ENCODE measurements at regions not wholly inside any gene's neighbourhood (a gene's known extent, or its start where the extent isn't known, plus 50 kb on each side); places are given as distances from the start of the nearest gene placed in this dataset.

DNA sequence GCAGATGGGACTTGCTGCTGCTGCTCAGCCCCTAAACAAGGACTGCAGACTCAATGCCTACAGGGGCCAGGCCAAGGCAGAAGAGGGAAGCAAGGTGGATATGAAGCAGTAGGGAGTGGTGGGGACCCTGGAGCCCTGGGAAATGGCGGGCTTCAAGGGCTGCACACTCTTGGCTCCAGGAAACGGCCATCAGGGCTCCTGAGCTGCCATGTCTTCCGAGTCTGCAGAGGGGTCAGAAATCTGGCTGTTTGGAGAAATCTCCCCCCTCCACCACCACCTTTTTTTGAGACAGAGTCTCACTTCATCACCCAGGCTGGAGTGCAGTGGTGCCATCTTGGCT is 169.1 kb downstream of the KATNIP start:
- DNase-seq (ENCODE audit: low spot score) = no peak

DNA sequence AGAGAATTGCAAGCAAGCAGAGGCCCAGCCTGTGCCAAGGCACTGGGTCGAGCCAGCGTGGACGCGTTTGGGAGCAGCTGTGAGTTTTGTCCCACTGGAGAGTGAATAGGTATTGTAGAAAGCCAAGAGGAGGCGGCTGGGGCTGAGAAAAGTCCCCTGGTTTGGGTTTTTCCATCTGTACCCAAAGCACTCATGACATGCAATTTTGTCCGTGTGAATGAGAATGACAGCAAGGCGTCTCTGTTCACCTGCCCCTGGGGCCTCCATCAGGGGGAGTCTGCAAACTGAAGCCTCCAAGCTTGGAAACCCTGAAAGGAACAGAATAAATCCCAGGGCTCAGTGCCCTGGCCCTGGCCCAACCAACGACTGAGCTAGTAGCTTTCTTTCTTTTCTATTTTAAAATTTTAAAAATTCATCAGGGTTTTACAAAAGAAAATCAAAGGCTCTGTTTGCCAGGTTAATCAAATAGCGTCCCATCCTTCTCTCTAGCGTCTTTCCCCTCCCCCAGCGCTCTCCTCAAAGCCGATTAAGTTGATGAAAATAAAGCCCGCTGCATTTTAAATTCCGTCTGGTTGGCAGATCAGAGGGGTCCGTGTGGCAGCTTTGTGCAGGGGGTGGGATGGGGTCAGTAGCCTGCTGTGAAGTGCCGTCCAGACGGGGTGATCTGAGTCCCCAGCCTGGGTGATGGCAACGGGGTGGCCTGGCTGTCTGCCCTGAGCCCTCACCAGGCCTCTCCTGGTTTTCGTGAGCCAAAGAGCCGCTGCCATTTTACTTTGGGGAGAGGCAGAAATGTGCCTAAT is 171.0 kb downstream of the KATNIP start:
- no peak for DNase-seq (ENCODE audit: low spot score)

GRCh38 chr16:27721531-27722181 is 171.7 kb downstream of the KATNIP start:
- peak; percentile 80 for DNase-seq (ENCODE audit: low spot score)

GRCh38 chr16:27722207-27722606 is 172.3 kb downstream of the KATNIP start:
- no peak for DNase-seq (ENCODE audit: low spot score)

DNA sequence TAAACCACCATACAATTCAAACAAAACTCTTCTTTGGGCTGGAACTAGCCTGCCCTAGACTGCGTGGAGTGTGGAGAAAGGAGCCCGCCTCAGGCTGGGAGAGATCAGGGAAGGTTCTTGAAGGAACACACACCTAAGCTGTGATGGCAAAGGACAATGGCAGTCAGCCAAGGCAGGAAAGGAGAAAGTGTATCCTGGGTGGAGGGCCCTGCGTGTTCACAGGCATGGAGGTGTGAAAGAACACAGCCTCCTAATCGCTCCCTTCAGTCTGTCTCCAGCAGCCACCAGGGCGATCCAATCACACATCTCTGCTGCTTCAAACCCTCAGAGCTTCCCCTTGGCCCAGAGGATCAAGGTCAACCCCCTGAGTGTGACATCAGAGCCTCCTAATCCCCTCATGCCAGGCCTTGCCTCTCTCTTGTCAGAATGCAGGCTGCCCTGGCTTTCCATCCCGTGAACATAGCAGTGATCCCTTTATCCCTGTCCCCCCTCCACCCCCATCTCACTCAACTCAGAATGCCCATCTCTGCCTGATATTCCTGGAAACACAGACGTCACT is 173.0 kb downstream of the KATNIP start:
- DNase-seq (ENCODE audit: low spot score) = no peak

DNA sequence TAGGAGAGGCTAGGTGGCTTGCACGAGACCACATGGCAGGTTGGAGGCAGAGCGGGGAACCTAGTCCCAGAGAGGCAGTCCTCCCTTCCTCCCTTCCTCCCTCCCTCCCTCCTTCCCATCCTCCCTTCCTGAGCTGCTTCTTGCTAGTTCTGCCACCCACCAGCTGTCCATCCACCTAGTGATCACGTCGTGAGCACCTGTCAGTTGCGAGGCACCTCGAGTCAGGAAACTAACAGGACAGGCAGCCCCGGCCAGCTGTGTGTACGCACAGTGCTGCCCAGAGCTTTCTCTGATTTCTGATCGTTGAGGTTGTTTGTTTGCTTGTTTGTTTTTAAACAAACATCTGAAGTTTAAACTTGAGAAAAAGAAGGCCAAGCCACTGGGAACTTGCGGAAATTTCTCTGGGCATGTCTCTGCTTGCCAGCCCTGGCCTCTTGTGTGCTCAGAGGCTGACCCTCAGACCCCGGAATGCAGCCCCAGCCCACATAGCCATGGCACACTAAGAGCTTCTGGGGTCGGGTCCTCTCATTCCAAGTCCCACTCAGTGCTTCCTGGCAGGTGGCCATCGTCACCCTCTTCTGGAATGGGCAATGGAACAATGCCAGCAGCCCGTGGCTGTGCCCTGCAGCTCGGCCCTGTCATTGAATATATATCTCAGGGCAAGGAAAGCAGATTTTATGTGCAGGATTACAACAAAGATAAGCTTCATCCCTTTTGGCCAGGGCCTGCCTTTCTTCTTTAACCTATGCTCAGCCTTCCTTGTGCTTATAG is 174.0 kb downstream of the KATNIP start:
- DNase-seq (ENCODE audit: low spot score) = no peak

DNA sequence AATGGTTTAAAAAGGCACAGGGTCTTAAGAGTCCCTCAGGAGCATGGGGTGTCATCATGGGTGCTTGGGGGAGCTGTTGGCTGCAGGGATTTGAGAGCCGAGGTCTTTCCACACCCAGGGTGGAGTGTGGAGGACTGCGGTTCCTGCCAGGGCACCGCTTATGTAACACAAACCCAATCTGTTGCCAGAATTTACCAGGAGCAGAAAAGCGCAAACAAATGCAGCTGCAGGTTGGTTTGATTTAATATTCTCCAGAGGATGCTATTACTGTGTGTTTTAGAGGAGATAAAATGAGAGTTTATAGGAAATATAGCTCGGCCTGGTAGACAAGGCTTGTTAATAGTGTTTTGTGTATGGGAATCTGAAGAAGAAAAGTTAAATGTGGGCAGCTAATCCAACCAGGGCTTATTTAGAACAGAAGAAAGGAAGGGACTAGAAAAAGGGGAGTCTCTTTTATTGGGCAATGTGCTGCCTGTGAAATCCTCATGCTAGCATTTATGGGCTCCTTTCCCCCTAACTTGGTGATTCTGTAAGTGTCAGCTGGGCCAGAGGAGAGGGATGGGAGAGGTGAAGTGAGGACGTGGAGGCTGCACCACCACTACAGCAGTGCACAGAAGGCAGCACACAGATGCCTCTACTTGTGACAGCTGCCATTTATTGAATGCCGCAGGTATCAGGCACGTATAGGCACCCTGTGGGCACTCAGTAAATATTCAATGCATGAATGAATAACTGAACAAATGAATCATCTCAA is 174.7 kb downstream of the KATNIP start:
- peak; percentile 30 for DNase-seq (ENCODE audit: low spot score)

DNA sequence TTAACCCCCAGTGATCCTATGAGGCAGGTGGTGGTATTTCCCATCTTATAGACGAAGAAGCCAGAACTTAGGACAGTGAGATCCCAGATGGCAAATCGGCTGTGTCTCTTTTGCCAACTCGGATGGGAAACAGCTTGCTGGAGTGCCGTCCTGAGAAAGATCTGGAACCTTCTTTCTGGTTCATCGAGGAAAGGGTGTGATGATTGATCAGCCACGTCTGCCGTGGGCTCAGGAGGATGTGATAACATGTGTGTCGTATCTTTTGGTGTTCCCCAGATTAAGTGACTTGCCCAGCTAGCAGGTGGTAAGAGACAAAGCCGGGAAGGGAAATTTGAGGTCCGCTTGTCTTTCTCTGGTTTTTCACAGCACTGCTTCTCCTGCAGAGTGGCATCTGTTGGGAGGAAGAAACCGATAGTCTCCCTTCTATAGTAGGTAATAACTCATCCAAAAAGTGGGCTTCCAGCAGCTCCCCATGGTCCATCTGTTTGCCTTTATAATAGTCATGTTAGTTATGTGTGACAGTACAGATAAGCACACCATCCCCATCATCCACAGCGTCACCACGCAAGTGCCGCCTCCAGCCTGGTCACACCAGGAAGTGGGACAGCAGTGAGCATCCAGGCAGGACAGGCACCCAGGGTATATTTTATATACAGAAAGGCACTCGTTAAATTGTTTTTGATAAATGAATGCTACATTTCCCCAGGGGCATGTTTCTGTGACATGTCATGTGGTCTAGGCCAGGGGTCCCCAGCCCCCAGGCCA is 175.5 kb downstream of the KATNIP start:
- DNase-seq (ENCODE audit: low spot score) = no peak

DNA sequence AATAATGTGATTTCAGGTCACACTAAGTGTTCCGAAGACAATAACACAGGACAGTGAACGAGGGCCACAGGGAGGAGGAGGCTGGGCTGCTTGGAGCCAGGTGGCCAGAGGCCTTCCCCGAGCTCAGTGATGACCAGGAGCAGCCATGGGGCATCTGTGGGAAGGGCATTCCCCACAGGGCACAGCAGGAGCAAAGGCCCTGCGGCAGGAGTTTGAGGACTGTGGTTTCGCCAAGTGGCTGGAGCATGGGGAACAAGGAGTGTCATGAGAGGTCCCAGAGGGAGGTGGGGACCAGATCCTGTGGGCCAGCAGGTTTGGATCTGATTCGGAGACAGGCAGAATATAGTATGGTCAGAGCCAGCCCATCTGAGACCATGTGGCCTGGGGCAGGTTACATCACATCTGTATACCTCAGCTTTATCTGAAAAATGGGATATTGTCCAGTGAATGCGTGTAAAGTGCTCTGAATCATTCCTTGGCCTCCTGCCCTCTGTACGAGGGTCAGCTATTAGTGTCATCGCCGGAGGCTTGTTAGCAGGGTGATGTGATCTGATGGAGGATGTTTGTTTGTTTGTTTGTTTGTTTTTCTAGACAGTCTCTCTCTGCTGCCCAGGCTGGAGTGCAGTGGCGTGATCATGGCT is 176.8 kb downstream of the KATNIP start:
- DNase-seq (ENCODE audit: low spot score) = no peak

DNA sequence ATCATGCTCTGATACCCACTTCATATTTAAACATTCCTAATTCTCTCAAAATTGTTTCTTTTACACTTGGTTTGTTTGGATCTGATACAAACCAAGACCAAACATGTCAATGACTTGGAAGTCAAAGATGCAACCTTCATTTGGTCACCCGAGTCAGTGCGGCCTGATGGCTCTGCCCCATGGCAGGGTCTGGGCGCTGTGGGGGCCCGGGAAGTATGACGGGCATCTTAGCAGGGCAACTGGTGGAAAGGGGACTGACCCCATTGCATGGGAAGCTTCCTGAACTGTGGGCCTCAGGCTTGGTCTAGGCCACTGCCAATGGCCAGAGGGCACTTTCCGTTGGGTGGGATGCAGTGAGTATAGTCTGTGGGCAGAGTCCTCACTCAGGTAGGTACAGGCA is 178.0 kb downstream of the KATNIP start:
- DNase-seq (ENCODE audit: low spot score) = no peak

DNA sequence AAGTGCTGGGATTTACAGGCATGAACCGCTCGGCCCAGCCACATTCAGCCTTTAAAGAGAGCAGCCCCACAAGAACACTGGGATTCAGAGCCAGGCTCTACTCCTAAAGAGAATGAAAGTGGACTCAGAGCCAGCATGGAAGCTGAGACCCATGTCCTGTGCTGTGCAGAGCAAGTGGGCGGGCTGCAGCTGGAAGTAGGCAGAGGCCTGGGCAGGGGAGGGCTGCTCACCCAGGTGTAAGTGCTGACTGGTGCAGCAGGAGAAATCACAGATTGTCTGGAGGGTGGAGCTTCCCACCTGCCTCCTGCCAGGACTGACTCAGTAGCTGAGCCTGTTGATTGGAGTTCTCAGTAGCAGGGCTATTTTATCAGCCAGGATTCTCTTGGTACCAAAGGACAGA is 178.7 kb downstream of the KATNIP start:
- no peak for DNase-seq (ENCODE audit: low spot score)

GRCh38 chr16:27729516-27730304 is 179.8 kb downstream of the KATNIP start:
- no peak for DNase-seq (ENCODE audit: low spot score)

GRCh38 chr16:27730661-27731210 is 180.8 kb downstream of the KATNIP start:
- no peak for DNase-seq (ENCODE audit: low spot score)

DNA sequence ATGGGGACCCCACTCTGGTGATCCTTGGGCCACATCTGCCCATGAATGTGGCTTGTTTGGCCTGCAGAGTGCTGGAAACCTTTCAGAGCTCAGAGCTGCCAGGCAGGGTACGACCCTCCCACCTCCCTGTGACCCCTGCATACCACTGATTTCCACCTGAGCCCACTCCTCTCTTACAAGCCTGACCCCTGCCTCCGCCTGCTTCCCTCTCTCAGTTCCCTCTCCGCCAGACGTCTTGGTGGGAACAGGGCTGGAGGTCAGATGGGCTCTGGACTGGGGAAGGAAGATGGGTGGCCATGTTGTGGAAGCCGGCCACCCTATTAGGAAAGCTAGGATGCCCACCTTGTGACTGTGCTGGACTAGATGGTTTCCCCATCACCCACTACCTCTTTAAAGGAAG is 185.1 kb downstream of the KATNIP start:
- DNase-seq (ENCODE audit: low spot score) = no peak

GRCh38 chr16:27736431-27736830 is 186.5 kb downstream of the KATNIP start:
- no peak for DNase-seq (ENCODE audit: low spot score)

- DNase-seq (ENCODE audit: low spot score) = no peak
Measured at GRCh38 chr16:27737513-27737912, 187.6 kb downstream of the KATNIP start.
